T-helper 1 cell treated with Interleukin-12 subunit alpha and Interleukin-12 subunit beta and Interleukin-4 antibody, amounts not matched to agents 30 ng/mL and 1 ng/mL, for 36 hours (primary cell): ENCODE measurements at regions not wholly inside any gene's neighbourhood (a gene's known extent, or its start where the extent isn't known, plus 50 kb on each side); places are given as distances from the start of the nearest gene placed in this dataset.
"Not testable (repeated sequence)": the region's sequence is repeated elsewhere in the genome, so short reads cannot be mapped to it uniquely, and the experiment has no call there.

Source experiments
- intact Hi-C: fragments of 100-400 bp; cut with micrococcal nuclease; formaldehyde crosslinking; loops from one replicate; pipeline ENCODE4 v1.15.1; 2024

DNA sequence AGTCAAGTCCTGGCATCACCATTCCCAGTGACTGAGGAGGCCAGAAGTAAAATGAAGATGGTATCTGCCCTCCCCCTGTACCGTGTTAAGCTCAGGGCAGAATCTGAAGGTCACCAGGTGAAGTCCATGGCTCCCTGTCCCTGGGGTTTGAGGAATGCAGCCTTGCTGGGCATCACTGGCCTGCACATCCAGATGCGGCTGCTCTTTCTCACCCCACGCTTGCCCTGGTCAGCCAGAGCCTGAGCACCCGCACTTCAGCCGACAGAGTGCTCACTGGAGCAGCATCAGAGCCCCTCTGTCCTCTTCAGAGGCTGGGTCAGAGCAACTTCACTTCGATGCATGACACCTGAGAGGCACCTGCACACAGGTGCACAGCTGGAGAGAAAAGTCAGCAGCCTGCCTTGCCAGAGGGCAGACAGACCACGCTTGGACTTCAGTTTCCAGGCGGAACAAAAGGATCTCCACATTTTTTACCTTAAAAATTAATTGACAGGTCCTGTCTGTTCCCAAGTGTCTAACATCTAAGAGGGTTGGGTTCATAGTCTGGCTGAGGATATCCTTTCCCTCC, 267.3 kb downstream of the ANAPC1 start:
- intact Hi-C loops: no loop called here

- intact Hi-C loops: no loop called here
Measured at GRCh38 chr2:111617299-111618225, 266.4 kb downstream of the ANAPC1 start.

DNA sequence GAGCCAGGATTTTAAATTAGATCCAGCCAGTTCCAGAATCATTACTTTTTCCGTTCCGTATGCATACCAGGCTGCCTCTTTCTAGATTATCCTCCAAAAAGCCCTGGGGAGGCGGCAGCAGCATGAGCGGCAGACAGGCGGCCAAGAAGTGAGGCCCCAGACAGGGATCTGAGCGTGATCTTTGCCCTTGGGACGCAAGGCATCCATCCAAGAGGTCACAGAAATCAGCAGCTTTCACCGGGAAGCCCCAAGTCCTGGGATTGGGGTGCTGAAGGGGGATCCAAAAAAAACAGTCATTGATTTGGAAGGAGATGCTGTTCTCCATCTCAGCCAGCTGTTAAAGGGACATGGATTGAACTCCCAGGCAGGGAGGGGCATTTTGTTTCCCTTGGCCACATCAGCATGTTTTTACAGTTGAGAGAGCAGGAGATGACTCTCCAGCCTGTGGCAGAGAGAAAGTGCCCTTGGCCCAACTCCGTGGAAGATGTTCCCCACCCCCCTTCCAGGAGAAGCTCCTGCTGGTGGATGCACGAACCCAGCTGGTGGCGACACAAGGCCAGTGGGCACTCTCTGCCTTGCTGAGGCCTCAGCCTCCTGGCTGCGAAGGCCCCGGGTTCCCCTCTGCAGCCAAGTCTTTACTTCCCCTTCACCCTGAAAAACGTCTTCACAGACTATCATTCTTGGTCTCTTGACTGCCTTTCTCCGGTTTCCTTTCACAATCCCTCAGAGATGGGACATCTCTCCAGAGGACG, 265.6 kb downstream of the ANAPC1 start:
- intact Hi-C loops: no loop called here

DNA sequence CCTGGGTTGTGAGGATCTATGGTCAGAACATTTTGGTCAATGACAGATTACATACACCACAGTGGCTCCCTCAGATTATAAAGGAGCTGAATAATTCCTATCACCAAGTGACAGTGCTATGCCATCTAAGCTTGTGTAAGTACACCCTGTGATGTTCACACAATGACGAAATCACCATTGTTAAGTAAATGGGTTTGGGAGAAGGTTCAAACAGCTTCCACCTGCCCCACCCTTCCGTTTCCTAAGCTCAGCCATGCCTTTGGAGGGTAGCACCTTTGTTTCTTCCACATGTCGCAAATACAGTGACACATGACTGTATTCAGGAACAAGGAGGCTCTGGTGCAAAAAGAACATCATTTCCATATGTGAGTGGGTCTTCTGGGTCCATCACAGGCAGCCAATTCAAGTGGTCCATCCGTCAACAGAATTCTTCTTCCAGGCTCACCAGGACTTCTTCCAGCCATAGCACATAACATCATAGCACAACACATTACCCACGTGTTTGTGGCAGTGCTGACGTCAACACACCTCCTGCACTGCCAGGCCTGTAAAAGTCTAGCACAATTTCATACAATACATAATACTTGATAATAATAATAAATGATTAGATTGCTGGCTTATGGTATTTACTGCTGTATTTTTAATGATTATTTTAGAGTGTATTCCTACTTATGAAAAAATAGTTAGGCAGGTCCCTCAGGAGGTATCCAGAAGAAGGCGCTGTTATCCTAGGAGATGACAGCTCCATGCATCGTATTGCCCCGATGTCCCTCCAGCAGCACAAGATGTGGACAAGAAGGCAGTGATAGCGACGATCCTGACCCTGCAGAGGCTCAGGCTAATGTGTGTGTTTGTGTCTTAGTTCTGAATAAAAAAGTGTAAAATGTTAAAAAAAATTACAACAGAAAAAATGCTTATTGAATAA, 264.8 kb downstream of the ANAPC1 start:
- intact Hi-C loops: no loop called here

DNA sequence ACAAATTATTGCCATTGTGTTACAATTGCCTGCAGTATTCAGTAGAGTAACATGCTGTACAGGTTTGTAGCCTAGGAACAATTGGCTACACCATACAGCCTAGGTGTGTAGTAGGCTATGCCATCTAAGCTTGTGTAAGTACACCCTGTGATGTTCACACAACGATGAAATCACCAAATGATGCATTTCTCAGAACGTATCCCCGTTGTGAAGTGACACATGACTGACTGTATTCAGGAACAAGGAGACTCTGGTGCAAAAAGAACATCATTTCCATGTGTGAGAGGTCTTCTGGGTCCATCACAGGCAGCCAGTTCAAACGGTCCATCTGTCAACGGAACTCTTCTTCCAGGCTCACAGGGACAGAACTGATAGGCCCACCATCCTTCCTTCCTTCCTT, 263.7 kb downstream of the ANAPC1 start:
- intact Hi-C loops: no loop called here

DNA sequence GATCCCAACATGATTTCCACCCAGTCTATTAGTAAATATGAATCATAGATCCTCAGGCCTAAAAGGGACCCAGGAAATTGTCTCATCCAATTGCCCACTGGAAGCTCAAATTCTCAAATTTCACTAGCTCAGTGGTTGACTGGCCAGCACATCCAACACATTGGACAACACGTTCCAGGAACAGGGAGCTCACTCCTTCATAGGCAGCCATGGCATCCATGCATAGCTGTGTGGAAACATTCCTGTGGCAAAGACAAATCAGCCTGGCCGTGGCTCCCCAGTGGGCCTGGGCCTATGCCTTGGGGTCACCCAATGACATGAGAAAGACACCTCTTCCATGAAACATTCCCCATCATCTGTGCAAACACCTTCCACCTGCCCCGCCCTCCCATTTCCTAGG, 261.1 kb downstream of the ANAPC1 start:
- intact Hi-C loops: no loop called here

DNA sequence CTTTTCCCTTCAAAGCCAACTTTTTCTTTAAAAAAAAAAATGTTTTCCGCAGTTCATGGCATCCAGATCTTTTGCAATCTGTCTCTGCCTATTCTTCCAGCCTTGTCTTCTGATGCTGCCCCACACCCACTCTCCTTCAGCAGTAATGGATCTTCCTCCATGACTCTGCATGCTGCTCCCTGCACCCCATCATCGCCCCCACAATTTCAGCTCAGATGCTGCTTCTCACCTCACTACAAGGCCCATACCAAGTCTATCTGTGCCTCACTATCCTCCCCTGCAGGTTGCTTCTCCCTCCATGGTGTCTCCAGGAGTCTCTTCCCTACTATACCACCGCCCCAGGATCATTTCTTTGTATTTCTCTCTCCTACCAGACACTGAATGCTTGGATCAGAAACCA, 260.6 kb downstream of the ANAPC1 start:
- intact Hi-C loops: no loop called here

DNA sequence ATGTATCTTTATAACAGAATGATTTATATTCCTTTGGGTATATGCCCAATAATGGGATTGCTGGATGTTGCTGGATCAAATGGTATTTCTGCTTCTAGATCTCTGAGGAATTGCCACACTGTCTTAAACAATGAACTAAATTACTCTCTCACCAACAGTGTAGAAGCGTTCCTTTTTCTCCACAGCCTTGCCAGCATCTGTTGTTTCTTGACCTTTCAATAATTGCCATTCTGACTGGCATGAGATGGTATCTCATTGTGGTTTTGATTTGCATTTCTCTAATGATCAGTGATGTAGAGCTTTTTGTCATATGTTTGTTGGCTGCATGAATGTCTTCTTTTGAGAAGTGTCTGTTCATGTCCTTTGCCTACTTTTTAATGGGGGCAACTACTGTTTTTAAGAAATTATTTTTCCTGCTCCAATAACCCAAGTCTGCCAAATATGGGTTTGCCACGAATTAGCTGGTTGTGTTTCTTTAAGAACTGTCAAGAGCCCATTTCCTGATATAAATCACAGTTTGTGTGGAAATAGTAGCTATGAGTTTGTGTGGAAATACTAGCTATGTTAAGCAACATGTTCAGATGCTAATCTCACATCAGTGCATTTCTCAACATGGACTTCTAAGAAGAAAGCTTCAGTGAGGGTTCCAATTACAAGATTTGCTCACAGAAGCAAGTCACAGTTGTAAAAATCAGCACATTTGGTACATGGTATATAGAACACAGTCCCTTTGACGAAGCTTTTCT, 259.4 kb downstream of the ANAPC1 start:
- intact Hi-C loops: no loop called here

GRCh38 chr2:111625157-111625537, 258.8 kb downstream of the ANAPC1 start:
- intact Hi-C loops: not testable (repeated sequence)

DNA sequence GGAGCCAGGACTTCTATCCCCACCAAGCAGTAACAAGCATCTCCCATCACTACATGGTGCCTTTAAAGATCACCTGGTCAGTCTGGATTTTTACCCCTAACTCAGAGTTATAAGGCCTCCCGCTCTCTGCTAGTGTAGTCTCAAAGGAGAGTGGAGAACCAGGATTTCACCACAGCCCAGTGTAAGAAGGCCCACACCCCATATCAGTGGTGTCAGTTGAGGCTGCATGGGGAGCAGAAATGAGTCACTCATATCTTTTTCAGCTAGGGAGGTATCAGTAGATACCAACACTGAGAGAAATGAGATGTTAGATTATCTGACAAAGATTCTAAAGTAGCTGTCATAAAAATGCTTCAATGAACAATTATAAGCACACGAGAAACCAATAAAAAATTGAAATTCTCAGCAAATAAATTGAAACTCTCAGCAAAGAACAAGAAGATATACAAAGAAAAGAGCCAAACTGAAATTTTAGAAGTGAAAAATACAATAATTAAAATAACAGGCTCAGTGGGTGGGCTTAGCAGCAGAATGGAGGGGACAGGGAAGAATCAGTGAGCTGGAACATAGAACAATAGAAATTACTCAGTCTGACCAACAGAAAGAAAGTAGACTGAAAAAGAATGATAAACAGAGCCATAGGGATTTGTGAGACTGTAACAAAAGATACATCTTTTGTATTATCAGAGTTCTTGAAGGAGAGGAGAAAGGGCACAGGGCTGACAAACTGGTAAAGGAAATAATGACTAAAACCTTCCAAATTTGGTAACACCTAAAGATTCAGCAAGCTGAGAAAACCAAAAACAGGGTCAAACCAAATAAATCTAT, 257.7 kb downstream of the ANAPC1 start:
- intact Hi-C loops: loop anchor here (1.0 to 2.0 kb wide), 2 partner anchors 8 to 37 kb away; no protein-coding TSS in a partner anchor

- intact Hi-C loops: loop anchor here (1.0 to 2.0 kb wide), 2 partner anchors 7 to 36 kb away; no protein-coding TSS in a partner anchor
Measured at GRCh38 chr2:111626865-111627163, 257.2 kb downstream of the ANAPC1 start.

GRCh38 chr2:111627256-111627655, 256.7 kb downstream of the ANAPC1 start:
- intact Hi-C loops: loop anchor here (2.0 kb wide), 1 partner anchor 36 kb away; no protein-coding TSS in a partner anchor

GRCh38 chr2:111628221-111628620, 255.8 kb downstream of the ANAPC1 start:
- intact Hi-C loops: no loop called here

DNA sequence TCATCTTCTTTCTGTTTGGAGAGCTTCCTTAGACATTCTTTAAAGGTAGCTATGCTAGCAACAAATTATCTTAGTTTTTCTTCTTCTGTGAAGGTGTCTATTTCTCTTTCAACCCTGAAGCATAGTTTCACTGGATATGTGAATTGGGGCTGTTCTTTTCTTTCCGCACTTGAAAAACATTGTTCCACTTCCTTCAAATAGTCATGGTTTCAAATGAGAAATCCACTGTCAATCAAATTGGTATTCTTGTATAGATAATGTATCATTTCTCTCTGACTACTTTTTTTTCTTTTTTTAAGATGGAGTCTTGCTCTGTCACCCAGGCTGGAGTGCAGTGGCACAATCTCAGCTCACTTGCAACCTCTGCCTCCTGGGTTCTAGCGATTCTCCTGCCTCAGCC, 254.0 kb downstream of the ANAPC1 start:
- intact Hi-C loops: loop anchor here (10.0 kb wide), 1 partner anchor 145 kb away; no protein-coding TSS in a partner anchor

GRCh38 chr2:111632661-111633060, 251.3 kb downstream of the ANAPC1 start:
- intact Hi-C loops: loop anchor here (2.0 to 10.0 kb wide), 2 partner anchors 66 to 148 kb away; no protein-coding TSS in a partner anchor

DNA sequence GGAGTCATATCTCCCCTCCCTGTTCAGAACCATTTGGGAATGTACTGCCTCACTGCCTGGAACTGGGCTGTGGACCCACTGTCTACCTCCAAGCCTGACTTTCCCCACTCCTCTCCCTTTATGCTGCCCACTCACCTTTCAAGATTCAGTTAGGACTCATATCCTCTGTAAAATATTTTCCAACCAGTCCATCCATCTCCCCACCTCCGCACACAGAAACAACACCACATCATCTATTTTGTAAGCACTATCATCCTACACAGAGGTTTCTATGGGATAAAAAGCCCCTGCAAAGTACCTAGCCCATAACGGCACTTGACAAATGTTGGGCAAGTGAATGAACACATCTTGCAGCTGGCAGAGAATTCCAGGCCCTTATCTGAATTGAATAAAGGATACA, 250.8 kb downstream of the ANAPC1 start:
- intact Hi-C loops: loop anchor here (2.0 to 10.0 kb wide), 2 partner anchors 66 to 148 kb away; no protein-coding TSS in a partner anchor

DNA sequence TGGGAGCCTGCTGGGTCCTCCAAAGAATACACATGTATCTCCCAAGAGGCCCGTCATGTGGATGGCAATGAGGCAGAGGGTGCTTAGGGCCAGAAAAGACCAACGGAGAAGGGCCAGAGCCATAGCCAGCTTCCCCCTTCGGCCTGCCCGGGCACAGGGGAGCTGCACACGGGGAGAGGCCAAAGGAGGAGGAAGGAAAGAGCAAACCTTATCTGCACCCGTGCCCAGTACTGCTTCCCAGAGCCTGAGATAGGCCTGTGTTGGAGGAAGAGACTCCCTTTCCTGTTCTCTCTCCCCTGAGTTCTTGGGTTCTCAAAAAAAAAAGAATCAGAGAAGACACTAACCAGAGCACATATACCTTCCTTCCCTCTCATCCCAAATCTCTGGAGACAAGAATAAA, 250.3 kb downstream of the ANAPC1 start:
- intact Hi-C loops: loop anchor here (1.0 to 10.0 kb wide), 4 partner anchors 7 to 149 kb away; no protein-coding TSS in a partner anchor

DNA sequence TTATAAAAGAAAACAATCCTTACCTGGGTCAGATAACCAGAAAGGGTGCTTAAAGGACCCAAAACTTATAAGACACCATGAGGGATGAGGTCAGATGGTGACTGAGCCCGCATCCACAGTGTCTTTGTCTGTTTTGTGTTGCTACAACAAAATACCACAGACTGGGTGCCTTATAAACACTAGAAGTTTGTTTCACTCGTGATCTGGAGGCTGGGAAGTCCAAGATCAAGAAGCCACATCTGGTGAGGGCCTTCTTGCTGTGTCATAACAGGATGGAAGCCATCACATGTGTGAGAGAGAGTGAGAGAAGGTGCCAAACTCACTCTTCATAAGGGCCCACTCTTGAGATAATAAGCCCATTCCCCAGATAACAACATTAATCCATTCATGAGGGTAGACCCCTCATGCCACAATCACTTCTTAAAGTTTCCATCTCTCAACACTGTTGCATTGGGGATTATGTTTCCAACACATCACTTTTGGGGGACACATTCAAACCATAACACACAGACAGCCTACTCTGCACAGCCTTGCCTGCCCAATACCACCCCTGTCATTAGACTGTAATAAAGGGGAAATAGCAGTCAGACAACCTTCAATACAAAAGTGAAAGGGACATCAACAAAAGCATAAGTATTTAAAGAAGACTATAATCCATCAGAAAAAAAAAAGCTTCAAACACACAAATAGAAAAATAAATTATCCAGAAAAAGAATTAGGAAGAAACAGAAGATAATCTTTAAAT, 249.8 kb downstream of the ANAPC1 start:
- intact Hi-C loops: loop anchor here (1.0 to 10.0 kb wide), 3 partner anchors 8 to 149 kb away; no protein-coding TSS in a partner anchor
